Neural cell (in vitro differentiated cells): ENCODE measurements at regions not wholly inside any gene's neighbourhood (a gene's known extent, or its start where the extent isn't known, plus 50 kb on each side); places are given as distances from the start of the nearest gene placed in this dataset.

Source experiments
- CTCF ChIP-seq: fragments of 450-650 bp; IDR thresholded peaks from 2 replicates; pipeline ENCODE4 v1.5.1; 2014; ENCODE audit warnings: antibody characterized with exemption, mild to moderate bottlenecking, moderate library complexity; ENCODE audit not compliant: poor library complexity, severe bottlenecking
- EP300 ChIP-seq: fragments of 450-650 bp; conservative IDR thresholded peaks from 2 replicates; pipeline ENCODE4 v1.6.1; 2014; ENCODE audit warnings: antibody characterized with exemption, mild to moderate bottlenecking, moderate library complexity; ENCODE audit not compliant: poor library complexity, severe bottlenecking
- POLR2AphosphoS5 ChIP-seq: IDR thresholded peaks from 2 replicates; pipeline ENCODE4 v1.6.1; 2012
- RAD21 ChIP-seq: fragments of 450-650 bp; conservative IDR thresholded peaks from 2 replicates; pipeline ENCODE4 v1.6.1; 2014; ENCODE audit warnings: antibody characterized with exemption, mild to moderate bottlenecking, moderate library complexity
- TAF1 ChIP-seq: IDR thresholded peaks from 2 replicates; pipeline ENCODE4 v1.6.1; 2012; ENCODE audit warnings: low read depth

GRCh38 chr14:62126879-62127478, 364.8 kb downstream of the SNAPC1 start:
- TF ChIP-seq TAF1 (no peak), CTCF (peak; percentile 90), RAD21 (peak; percentile 95), POLR2AphosphoS5 (no peak), EP300 (no peak)
